ENCODE measurements at regions not wholly inside any gene's neighbourhood (a gene's known extent, or its start where the extent isn't known, plus 50 kb on each side); places are given as distances from the start of the nearest gene placed in this dataset.

GRCh38 chr12:130286041-130286440, 51.6 kb upstream of the PIWIL1 start:
- H2BK5ac ChIP-seq (ENCODE audit: low read depth, low read length) = no peak overlapping the region
- no peak overlapping the region for H3K27ac ChIP-seq (ENCODE audit: low read depth, low read length)
- no peak overlapping the region for H2BK15ac ChIP-seq (ENCODE audit: low read length)
- H2AFZ ChIP-seq (ENCODE audit: low read length) = no peak overlapping the region
- no peak overlapping the region for H3K4me3 ChIP-seq (ENCODE audit: extremely low read depth in 1 of 4, insufficient read depth in 2 of 4, low read depth in 3 of 4, low read length in 4 of 4)
- no peak overlapping the region for H3K23ac ChIP-seq (ENCODE audit: insufficient read length)
- H4K5ac ChIP-seq (ENCODE audit: insufficient read length, low read depth, low read length) = no peak overlapping the region
- no peak overlapping the region for H4K8ac ChIP-seq (ENCODE audit: extremely low read depth, insufficient read depth, low read length)
- H3K9ac ChIP-seq (replicated peaks in 1 of 4; ENCODE audit: extremely low read depth in 1 of 4, low read depth in 3 of 4, low read length in 3 of 4) = no peak overlapping the region
- FAIRE-seq = no peak
- H4K91ac ChIP-seq (replicated peaks; ENCODE audit: insufficient read length, low read length) = no peak overlapping the region
- H2BK12ac ChIP-seq (ENCODE audit: low read depth, low read length) = no peak overlapping the region
- H3K79me1 ChIP-seq (ENCODE audit: low read depth, low read length) = no peaks in the 10 kb centered on the region
- no peak overlapping the region for H2AK5ac ChIP-seq (ENCODE audit: low read depth, low read length)
- H3K9me3 ChIP-seq (ENCODE audit: insufficient read depth in 2 of 2, low read depth in 1 of 2, low read length in 1 of 2) = peaks cover 17 to 24% of the 10 kb centered on the region in 2 experiments
- no peak overlapping the region for H3K4ac ChIP-seq (replicated peaks; ENCODE audit: insufficient read length, low read depth, low read length)
- no peak overlapping the region for H2BK120ac ChIP-seq (replicated peaks; ENCODE audit: low read depth, low read length)
- H3K79me2 ChIP-seq (ENCODE audit: control insufficient read depth in 1 of 2, insufficient read depth in 2 of 2, low read length in 2 of 2) = no peaks in the 10 kb centered on the region
- H2BK20ac ChIP-seq (ENCODE audit: low read length) = no peak overlapping the region
- POLR2A ChIA-PET (ENCODE audit: partially characterized antibody) = no interaction called here
- H3K56ac ChIP-seq (replicated peaks; ENCODE audit: insufficient read length, low read depth, low read length) = no peak overlapping the region
- 0 out of 7 replicates have a peak, but pooled peaks cover 0 to under 1% (median 0%) of the 10 kb centered on the region in 4 experiments for H3K4me1 ChIP-seq (replicated peaks in 1 of 4; ENCODE audit: control insufficient read depth in 3 of 4, insufficient read depth in 4 of 4, low read length in 3 of 4)
- DNase-seq (ENCODE audit: low read depth in 1 of 2, low spot score in 2 of 2) = no peak
- no peak overlapping the region for H3K4me2 ChIP-seq (ENCODE audit: insufficient read depth in 1 of 2, low read depth in 2 of 2, low read length in 2 of 2)
- H3K27me3 ChIP-seq (replicated peaks in 1 of 4; ENCODE audit: control insufficient read depth in 3 of 4, extremely low read depth in 1 of 4, insufficient read depth in 3 of 4, low read length in 3 of 4) = peaks cover 0 to 2% (median 0%) of the 10 kb centered on the region in 4 experiments; a peak in 2 of 7 replicates
- no peak for TF ChIP-seq KDM4A (IDR thresholded peaks at IDR 0.05; ENCODE audit: low read depth, low read length, severe bottlenecking)
- TF ChIP-seq EP300 (IDR thresholded peaks at IDR 0.05; ENCODE audit: borderline replicate concordance in 1 of 2, low read depth in 2 of 2, low read length in 2 of 2) = no peak
- peak; percentile 50 to 65 (median 54) for TF ChIP-seq CTCF (IDR thresholded peaks at IDR 0.05; ENCODE audit: control extremely low read depth in 1 of 3, insufficient read depth in 1 of 3, low read depth in 1 of 3, low read length in 3 of 3)
- peak; percentile 30 to 46; a peak in 3 of 4 replicates for TF ChIP-seq RAD21 (IDR thresholded peaks at IDR 0.05 in 1 of 2, conservative IDR thresholded peaks at IDR 0.05 in 1 of 2; ENCODE audit: low read depth in 2 of 2, low read length in 2 of 2)
- TF ChIP-seq JUND (IDR thresholded peaks at IDR 0.05; ENCODE audit: low read length) = no peak
- TF ChIP-seq SP2 (IDR thresholded peaks at IDR 0.05; ENCODE audit: low read length) = no peak
- H3K36me3 ChIP-seq (ENCODE audit: control insufficient read depth in 2 of 4, insufficient read depth in 4 of 4, low read length in 3 of 4) = no peaks in the 10 kb centered on the region
- no peaks in the 10 kb centered on the region for H4K20me1 ChIP-seq (replicated peaks in 1 of 2; ENCODE audit: control insufficient read depth in 1 of 2, insufficient read depth in 2 of 2, low read length in 2 of 2)
- CTCF ChIA-PET (ENCODE audit: partially characterized antibody) = interaction anchor here (0.6 to 2.1 kb wide), 13 partner anchors 8 to 238 kb away, joined by 3 to 11 read pairs (median 3); no protein-coding TSS in a partner anchor
- no peak overlapping the region for H3K18ac ChIP-seq (ENCODE audit: extremely low read depth, low read length)
- H3K14ac ChIP-seq (ENCODE audit: insufficient read length) = no peak overlapping the region
- no peaks in the 10 kb centered on the region for H3K23me2 ChIP-seq (ENCODE audit: low read depth, low read length)
- 71% methylated on average over 8 of the region's 8 CpGs; no CpG with 5 or more reads in 1 of the 2 experiments for WGBS, 2 experiments (ENCODE audit: extremely low coverage in 1 of 2, insufficient coverage in 1 of 2, insufficient read length in 1 of 2, insufficient replicate concordance in 2 of 2, low coverage in 1 of 2, low lambda C conversion rate in 2 of 2, missing lambda C conversion rate in 1 of 2)

Measured in H1 (cell line).